GF-D8 (cell line): ENCODE measurements at regions not wholly inside any gene's neighbourhood (a gene's known extent, or its start where the extent isn't known, plus 50 kb on each side); places are given as distances from the start of the nearest gene placed in this dataset.

ENCODE experiments used
- DNase-seq: peaks from one replicate; lab custom pipeline; 2025; lab: John Stamatoyannopoulos, UW

GRCh38 chr12:75564398-75564797 is 53.0 kb upstream of the KRR1 start:
- DNase-seq, result no peak

DNA sequence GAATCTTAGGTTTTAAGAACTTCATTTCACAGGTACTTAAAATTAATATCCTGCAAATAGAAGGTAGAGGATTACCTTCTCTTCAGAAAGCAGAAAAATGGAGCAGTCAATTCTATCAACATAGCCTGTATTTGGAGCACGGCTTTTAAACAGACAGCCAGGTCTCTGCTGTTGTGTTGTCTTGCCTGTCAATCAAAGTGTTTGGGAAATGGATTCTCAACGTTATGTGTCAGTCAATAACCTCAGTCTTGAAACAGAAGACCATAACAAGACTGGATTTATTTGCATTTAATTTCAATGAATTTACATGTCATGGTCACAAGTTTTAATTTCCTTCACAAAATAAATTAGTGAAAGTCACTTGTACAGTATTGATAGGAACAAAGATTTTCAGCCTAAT is 51.9 kb upstream of the KRR1 start:
- no peak for DNase-seq

- DNase-seq, result no peak
Observed at GRCh38 chr12:75561921-75562320, 50.5 kb upstream of the KRR1 start.
